Spinal cord (tissue), 9 donors: ENCODE measurements at regions not wholly inside any gene's neighbourhood (a gene's known extent, or its start where the extent isn't known, plus 50 kb on each side); places are given as distances from the start of the nearest gene placed in this dataset.
"Not testable (repeated sequence)": the region's sequence is repeated elsewhere in the genome, so short reads cannot be mapped to it uniquely, and the experiment has no call there.

Experiments
- DNase-seq, 6 donors: peaks; one replicate each; pipeline versions ENCODE4 v3.0.0 to v3.0.0-alpha.2; 2013 to 2015; ENCODE audit warnings: low spot score in 6 of 6, low read depth in 4 of 6
- H3K27ac ChIP-seq: one replicate; pipeline ENCODE4 v1.5.1; 2013; ENCODE audit warnings: low read depth, low read length, control low read depth
- H3K27me3 ChIP-seq: one replicate; pipeline ENCODE4 v1.6.1; 2013; ENCODE audit warnings: low read length; ENCODE audit not compliant: control insufficient read depth, insufficient read depth
- H3K36me3 ChIP-seq: one replicate; pipeline ENCODE4 v1.6.1; 2013; ENCODE audit warnings: low read length; ENCODE audit not compliant: control insufficient read depth, insufficient read depth
- H3K4me1 ChIP-seq: one replicate; pipeline ENCODE4 v1.6.1; 2013; ENCODE audit warnings: low read length; ENCODE audit not compliant: control insufficient read depth, insufficient read depth
- H3K4me3 ChIP-seq: one replicate; pipeline ENCODE4 v1.5.1; 2013; ENCODE audit warnings: low read depth, low read length, control low read depth
- H3K9me3 ChIP-seq: one replicate; pipeline ENCODE4 v1.6.1; 2013; ENCODE audit warnings: low read length; ENCODE audit not compliant: control insufficient read depth, insufficient read depth
- WGBS: methylation state at CpG from one replicate; pipeline ENCODE4 v1.1.5; 2013; ENCODE audit warnings: missing lambda C conversion rate; ENCODE audit not compliant: insufficient coverage; 5-methylcytosine and 5-hydroxymethylcytosine counted together
- donor health status: healthy.

DNA sequence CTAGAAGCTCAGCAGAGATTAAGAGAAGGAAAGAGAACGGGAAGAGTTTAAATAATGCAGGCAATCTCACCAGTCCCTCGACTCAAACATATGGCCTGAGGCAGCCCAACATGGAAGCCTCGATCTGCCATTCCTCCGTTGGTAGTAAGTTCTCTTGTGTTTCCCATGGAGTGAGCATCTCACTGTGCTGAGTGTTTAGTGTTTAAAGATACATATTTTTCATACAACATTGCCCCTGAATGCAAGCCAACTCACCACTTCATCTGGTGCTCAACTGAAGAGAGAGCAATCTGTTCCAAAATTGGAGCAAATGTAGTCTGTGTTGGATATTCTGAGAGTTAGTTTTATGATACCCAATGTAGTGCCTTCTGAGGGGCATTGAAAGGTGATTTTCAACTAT, 171.5 kb upstream of the ATP10B start:
- Histone ChIP-seq H3K4me3 (no peak overlapping the region), H3K4me1 (no peaks in the 10 kb centered on the region), H3K36me3 (no peaks in the 10 kb centered on the region), H3K27ac (no peak overlapping the region), H3K9me3 (no peaks in the 10 kb centered on the region), H3K27me3 (no peaks in the 10 kb centered on the region)
- peak in 2 of 6 donors; percentile 28 to 89 for DNase-seq
- no CpG with 5 or more reads among the region's 4 CpGs for WGBS

DNA sequence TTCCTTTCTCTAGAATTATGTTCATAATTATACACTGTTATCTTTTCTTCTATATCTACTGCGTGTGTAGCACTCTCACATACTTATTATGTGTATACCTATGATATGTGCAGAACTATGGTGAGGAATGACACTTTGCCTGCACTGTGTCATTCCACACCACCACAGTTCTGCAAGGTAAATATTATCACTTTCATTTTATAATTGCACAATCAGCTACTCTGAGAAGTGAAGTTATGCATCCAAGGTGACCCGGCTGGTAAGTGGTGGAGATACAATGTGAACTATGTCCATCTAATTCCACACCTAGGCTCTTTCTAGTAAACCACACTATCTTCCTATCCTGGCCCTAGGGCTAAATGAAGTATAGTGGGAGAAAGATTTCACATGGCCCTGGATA, 170.1 kb upstream of the ATP10B start:
- H3K9me3 ChIP-seq = no peaks in the 10 kb centered on the region
- no CpG with 5 or more reads among the region's 2 CpGs for WGBS
- no peak overlapping the region for H3K27ac ChIP-seq
- DNase-seq = no peak
- no peaks in the 10 kb centered on the region for H3K4me1 ChIP-seq
- H3K36me3 ChIP-seq = no peaks in the 10 kb centered on the region
- H3K4me3 ChIP-seq = no peak overlapping the region
- H3K27me3 ChIP-seq = no peaks in the 10 kb centered on the region

DNA sequence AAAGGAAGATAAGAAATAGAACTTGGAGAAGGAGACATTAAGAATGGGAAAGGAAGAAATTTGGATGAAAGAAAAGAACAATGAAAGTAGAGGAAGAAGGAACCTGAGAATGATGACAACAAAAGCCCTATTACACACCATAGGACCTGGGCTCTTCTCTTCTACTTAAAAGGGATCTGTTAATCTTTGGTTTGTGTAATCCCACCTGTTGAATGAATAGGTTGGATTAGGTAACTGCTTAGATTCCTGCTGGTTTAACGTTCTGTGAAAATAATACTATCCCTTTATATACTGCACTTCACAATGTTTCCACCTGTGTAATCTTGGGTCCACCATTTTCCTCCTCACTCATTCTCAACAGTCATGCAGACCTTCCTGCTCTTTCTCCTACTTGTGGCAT, 157.8 kb upstream of the ATP10B start:
- Histone ChIP-seq H3K4me3 (no peak overlapping the region), H3K27me3 (peaks cover 2% of the 10 kb centered on the region), H3K36me3 (no peaks in the 10 kb centered on the region), H3K27ac (no peak overlapping the region), H3K4me1 (no peaks in the 10 kb centered on the region), H3K9me3 (no peaks in the 10 kb centered on the region)
- 83% methylated on average over 1 of the region's 1 CpG for WGBS
- DNase-seq = no peak

DNA sequence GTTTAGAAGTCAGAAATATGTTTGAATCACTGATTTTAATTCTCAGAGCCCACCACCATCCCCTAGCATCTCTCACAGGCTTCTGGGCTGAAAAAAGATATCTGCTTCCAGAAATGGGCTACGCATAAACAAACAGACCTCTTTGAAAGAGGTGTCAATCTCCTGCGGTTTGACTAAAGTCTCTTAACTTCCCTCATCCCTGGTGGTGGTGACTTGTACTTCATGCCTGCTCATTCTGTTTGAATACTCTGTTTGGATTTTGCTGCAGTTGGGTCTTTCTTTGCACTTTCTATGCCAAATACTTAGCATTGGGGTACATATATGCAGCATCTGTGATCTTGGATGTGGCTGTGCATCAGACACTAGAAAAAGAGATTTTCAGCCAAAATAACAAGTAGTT, 157.2 kb upstream of the ATP10B start:
- peaks cover 2% of the 10 kb centered on the region for H3K9me3 ChIP-seq
- H3K27me3 ChIP-seq = peaks cover 2% of the 10 kb centered on the region
- WGBS = 40% methylated on average over 1 of the region's 2 CpGs
- no peaks in the 10 kb centered on the region for H3K4me1 ChIP-seq
- no peak overlapping the region for H3K27ac ChIP-seq
- H3K4me3 ChIP-seq = no peak overlapping the region
- no peaks in the 10 kb centered on the region for H3K36me3 ChIP-seq
- DNase-seq = peak in 1 of 6 donors; percentile 18

DNA sequence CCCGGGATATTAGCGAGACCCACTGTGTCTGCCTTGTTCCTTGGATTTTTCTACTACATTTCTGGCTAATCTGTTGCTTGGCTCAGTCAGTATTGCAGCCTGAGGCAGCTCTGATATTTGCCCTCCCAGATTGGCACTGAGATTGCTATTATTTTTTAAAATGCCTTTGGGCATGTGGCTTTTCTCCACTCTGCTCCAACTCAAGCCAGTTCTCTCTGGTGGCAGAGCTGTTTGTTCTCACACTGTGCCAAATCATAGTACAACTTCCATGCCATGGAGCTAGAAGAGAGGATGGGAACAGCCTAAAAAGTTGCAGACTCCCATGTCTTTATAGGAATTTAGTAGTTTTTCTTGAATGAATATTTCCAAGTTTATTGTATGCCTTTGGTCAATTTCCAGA, 155.9 kb upstream of the ATP10B start:
- peak in 2 of 6 donors; percentile 11 to 12 for DNase-seq
- Histone ChIP-seq H3K4me1 (no peaks in the 10 kb centered on the region), H3K27me3 (peaks cover 2% of the 10 kb centered on the region), H3K4me3 (no peak overlapping the region), H3K9me3 (peaks cover 2% of the 10 kb centered on the region), H3K36me3 (no peaks in the 10 kb centered on the region), H3K27ac (no peak overlapping the region)
- 88% methylated on average over 2 of the region's 2 CpGs for WGBS

DNA sequence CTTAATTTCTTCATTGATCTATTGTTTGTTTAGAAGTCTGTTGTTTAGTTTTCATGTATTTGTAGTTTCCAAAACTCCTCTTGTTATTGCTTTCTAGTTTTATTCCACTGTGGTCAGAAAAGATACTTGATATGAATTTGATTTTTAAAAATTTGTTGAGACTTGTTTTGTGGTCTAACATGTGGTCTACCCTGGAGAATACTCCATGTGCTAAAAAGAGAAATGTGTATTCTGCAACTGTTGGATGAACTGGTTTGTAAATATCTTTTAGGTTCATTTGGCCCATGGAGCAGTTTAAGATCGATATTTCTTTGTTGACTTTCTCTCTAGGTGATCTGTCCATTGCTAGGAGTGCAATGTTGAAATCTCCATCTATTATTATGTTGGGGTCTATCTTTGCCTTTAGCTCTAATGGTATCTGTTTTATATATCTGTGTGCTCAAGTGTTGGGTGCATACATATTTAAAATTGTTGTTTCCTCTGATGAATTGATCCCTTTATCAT, 150.6 kb upstream of the ATP10B start:
- no peak overlapping the region for H3K27ac ChIP-seq
- H3K4me1 ChIP-seq = no peaks in the 10 kb centered on the region
- H3K9me3 ChIP-seq = peaks cover 2% of the 10 kb centered on the region
- WGBS = no CpG with 5 or more reads among the region's 1 CpG
- no peak overlapping the region for H3K4me3 ChIP-seq
- H3K27me3 ChIP-seq = peaks cover under 1% of the 10 kb centered on the region
- H3K36me3 ChIP-seq = no peaks in the 10 kb centered on the region
- DNase-seq = no peak

DNA sequence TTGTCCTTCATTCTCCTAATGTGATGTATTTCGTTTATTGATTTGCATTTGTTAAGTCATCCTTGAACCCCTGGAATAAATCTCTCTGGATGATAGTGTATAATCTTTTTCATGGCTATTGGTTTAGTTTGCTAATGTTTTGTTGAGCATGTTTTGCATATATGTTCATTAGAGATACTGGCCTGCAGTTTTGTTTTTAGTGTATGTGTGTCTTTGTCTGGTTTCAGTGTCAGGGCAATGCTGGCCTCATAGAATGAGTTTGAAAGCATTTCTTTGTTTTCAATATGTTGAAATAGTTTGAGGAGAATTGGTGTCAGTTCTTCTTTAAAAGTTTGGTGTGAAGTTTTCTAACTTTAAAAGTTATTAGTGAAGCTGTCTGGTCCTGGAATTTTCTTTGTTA, 149.6 kb upstream of the ATP10B start:
- Histone ChIP-seq H3K36me3 (no peaks in the 10 kb centered on the region), H3K27ac (no peak overlapping the region), H3K9me3 (peaks cover 2% of the 10 kb centered on the region), H3K4me1 (no peaks in the 10 kb centered on the region), H3K27me3 (no peaks in the 10 kb centered on the region), H3K4me3 (no peak overlapping the region)
- no CpG with 5 or more reads among the region's 1 CpG for WGBS
- DNase-seq = no peak

DNA sequence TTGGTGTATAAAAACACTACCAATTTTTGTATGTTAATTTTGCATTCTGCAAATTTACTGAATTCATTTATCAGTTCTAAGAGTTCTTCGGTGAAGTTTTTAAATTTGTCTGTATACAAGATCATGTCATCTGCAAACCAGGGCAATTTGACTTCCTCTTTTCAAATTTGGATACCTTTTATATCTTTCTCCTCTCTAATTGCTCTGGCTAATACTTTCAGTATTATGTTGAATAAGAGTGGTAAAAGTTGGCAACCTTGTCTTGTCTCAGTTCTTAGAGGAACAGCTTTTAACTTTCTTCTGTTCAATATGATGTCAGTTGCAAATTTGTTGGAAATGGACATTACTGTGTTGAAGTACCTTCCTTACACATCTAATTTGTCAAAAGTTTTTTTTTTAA, 149.1 kb upstream of the ATP10B start:
- H3K4me3 ChIP-seq, H3K4me1 ChIP-seq, DNase-seq, H3K27ac ChIP-seq, H3K27me3 ChIP-seq, H3K9me3 ChIP-seq, H3K36me3 ChIP-seq: not testable (repeated sequence)
- no CpG with 5 or more reads among the region's 1 CpG for WGBS

DNA sequence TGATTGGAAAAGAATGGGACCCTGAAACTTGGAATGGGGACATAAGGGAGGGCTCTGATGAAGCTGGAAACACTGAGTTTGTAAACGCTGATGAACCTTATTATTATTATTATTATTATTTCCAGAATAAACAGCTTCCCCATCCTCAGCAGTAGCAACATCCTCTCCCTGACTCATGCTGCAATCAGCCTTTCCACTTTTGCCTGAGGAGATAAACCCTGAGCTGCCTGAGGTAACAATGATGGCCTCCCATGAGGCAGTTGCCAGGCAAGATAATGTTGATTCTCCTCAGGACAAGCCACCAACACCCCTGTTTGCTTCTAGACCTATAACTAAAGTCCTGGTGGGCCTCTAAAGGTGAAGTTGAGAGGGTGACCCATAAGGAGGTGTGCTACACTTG, 139.2 kb upstream of the ATP10B start:
- no peaks in the 10 kb centered on the region for H3K36me3 ChIP-seq
- no peaks in the 10 kb centered on the region for H3K27me3 ChIP-seq
- no peak for DNase-seq
- H3K27ac ChIP-seq = no peak overlapping the region
- no peak overlapping the region for H3K4me3 ChIP-seq
- WGBS = no CpG with 5 or more reads among the region's 1 CpG
- H3K9me3 ChIP-seq = peaks cover 2% of the 10 kb centered on the region
- no peaks in the 10 kb centered on the region for H3K4me1 ChIP-seq

DNA sequence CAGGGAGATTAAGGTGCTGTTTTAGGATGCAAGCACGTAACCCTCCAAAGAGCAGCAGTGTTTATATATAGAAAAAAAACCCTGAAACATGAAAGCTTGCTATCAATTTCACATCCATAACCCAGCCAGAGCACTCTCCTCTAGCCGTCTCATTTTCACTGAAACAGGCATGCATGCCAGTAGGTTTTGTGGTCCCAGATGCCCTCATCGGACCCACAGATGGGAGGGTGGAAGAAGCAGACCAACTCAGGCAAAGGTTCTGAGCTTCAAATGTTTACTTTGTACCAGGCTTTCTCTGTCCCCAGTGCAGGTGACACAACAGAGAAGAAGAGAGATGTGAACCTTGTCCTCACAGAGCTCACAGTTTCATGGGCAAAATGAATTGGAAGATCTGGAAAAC, 127.4 kb upstream of the ATP10B start:
- Histone ChIP-seq H3K9me3 (no peaks in the 10 kb centered on the region), H3K27ac (no peak overlapping the region), H3K27me3 (no peaks in the 10 kb centered on the region), H3K36me3 (no peaks in the 10 kb centered on the region), H3K4me3 (no peak overlapping the region), H3K4me1 (no peaks in the 10 kb centered on the region)
- DNase-seq = no peak
- 100% methylated on average over 1 of the region's 3 CpGs for WGBS
